HG03196 (cell line): ENCODE measurements at regions not wholly inside any gene's neighbourhood (a gene's known extent, or its start where the extent isn't known, plus 50 kb on each side); places are given as distances from the start of the nearest gene placed in this dataset.
"Not testable (repeated sequence)": the region's sequence is repeated elsewhere in the genome, so short reads cannot be mapped to it uniquely, and the experiment has no call there.

Experiments used
- ATAC-seq: cut with Tn5 transposase; IDR thresholded peaks from one replicate; pipeline ENCODE4 v1.9.1; 2021; ENCODE audit not compliant: unreplicated experiment

DNA sequence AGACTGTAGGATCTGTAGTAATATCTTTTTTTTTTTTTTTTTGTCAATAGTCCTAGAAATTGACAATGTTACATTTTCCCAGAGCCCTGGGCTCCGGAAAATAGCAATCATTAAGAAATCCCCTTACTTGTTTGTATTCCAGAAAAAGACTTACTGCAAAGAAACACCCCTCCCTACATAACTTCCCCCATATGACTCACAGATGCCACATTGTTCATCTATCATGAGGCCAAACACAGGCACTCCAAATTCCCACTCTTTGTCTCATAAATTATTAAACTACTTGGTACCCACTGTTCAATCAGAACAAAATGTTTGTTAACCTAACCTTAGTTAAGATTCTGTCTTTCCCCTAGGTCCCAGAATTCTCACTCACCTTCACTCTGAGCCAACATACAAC, 53.5 kb downstream of the TEX51 start:
- no peak for ATAC-seq

DNA sequence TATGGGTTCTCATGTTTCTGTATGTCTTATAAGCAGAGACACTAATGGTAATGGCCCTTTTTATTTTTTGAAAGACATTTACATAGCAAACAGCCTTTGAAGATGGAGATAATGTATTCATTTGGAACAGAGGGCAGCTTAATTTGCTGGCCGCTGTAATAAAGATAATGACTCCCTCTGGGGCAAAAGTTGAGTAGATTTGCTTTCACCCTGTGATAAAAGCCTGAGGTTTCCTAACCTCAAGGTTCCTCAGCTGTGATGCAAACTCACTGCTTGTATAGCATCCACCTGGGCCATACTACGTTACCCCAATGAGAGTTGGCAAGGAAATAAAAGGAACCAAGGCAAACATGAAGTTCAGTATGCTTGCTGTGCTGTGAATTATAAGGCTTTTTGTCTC, 54.8 kb downstream of the TEX51 start:
- no peak for ATAC-seq

DNA sequence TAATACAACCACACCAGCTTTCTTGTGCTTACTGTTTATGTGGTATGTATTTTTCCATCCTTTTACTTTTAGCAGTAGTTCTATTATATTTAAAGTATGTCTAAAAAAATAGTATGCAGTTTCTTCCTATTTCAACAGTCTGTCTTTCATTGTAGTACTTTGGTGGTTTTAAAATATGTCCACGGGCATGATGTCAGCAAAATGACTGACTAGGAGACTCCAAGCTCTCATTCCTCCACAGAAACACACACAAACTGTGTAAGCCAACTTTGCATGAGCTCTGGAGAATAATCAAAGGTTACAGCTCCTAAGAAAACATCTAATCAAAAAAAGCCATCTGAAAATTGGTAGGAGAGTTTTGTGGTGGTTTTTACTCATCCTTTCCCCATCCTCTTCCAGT, 56.1 kb downstream of the TEX51 start:
- no peak for ATAC-seq

DNA sequence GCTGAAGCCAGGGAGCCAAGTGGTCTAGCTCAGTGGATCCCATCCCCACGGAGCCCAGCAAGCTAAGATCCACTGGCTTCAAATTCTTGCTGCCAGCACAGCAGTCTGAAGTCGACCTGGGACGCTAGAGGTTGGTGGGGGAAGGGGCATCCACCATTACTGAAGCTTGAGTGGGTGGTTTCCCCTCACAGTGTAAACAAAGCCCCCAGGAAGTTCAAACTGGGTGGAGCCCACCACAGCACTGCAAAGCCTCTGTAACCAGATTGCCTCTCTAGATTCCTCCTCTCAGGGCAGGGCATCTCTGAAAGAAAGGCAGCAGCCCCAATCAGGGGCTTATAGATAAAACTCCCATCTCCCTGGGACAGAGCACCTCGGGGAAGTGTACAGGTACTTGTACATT, 58.1 kb downstream of the TEX51 start:
- not testable (repeated sequence) for ATAC-seq

DNA sequence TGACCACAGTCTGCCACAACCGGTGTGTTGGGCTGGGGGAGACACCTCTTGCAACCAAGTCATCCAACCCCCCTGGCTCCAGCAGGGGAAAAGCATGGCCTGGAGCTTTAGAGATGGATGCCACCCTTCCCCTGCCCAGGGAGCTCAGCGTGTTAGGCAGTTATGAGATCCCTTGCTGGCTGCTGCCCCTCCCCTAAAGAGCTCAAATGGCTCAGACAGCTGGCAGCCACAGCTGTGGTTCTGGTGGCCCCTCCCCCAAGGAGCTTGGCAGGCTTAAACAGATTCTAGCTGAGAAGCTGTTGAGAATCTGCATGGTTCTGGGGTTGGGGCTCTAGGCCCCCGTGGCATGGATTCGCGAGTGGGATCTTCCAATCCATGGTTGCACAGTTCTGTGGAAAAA, 64.7 kb downstream of the TEX51 start:
- no peak for ATAC-seq

DNA sequence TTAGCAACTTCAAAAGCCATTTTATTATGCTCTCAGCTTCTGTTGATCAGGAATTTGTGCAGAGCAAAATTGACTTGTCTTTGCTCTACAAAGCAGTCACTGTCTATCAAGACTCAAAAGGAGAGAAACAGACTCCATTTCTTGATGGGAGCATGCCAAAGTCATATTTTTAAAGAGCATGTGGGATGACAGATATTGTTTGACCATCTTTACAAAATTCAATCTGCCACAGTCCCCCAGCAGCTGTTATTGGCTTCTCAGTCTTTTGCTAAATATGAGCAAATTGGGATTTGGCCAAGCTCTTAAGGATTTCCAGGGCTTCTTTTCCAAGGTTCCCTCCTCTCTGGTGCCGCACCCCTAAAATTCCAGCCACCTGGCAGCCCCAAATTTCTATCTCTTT, 67.9 kb downstream of the TEX51 start:
- ATAC-seq = no peak

DNA sequence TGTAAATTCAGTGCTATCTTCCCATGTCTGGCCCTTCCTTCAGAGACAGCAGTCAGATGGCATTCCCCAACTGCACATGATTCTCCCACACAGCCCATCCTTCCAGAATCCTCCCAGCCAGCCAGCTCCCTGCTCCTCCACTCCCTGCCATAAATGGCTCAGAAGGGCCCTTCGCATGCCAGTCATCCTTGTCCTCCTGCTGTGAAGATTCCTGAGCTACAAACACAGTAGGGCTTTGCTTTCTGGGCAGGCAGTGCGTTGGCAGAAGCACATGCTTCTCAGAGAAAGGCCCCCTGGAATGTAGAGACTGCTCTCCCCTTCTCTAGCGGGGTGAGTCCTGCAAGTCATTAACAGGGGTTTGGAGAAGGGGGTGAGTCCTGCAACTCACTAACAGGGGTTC, 71.9 kb downstream of the TEX51 start:
- no peak for ATAC-seq

DNA sequence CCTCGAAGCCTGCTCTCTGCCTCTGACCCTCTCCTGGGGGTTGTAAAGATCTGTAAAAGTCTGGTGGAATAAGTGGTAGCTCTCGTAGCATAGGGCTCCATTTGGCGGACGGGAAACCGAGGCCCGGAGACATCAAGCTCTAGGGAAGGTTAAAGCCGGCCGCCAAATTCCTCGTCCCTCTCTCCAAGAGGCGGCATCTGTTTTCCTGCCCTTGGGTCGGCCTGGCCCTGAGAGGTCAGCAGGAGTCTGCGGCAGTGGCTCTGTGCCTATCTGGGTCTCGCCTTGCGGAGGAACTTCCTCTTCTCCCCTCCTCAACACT, 72.4 kb downstream of the TEX51 start:
- no peak for ATAC-seq

DNA sequence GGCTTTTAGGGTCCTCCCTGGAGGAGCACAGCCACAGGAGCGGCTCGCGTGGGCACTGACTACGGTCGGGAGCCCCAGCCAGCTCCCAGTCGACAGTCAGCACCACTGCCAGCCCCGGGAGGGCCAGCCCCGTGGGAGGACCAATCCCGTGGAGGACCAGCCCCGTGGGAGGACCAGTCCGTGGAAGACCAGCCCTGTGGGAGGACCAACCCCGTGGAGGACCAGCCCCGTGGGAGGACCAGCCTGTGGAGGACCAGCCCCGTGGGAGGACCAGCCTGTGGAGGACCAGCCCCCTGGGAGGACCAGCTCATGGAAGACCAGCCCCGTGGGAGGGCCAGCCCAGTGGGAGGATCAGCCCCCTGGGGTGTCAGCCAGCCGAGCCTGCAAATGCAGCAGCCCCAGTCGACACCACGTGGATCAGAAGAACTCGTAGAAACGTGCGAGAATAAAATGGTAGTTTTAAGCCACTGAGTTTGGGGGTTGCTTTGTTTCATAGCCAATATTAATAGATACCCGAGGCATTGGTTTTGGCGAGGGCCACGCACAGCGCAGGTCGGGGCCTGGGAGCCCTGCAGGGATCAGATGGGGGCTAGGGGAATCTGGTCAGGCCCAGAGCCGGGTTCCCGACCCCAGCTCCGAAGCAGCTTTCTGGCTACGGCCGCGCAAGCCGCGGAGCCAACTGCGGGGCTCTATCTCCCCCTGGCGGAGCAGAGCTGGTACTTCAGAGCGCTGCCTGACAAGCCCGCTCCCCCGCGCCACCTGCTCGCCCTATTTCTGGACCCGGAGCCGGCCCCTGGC, 73.0 kb downstream of the TEX51 start:
- peak; percentile 92 for ATAC-seq

DNA sequence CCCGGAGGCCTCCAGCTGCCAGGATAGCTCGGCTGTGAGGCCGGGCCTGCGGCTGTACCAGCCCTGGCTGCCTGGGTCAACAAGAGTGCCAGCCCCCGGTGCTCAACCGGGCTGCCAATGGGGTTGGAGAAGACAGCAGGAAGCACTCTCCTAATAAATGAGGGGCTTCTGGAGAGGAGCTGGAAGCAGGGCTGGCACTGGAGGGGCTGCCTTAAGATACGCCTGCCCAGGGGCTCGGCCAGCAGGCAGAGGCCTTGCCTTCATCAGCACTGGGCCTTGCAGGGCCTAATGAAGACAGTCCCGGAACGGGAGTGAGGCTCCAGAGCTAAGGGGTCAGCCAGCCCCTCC, 73.6 kb downstream of the TEX51 start:
- ATAC-seq = no peak

DNA sequence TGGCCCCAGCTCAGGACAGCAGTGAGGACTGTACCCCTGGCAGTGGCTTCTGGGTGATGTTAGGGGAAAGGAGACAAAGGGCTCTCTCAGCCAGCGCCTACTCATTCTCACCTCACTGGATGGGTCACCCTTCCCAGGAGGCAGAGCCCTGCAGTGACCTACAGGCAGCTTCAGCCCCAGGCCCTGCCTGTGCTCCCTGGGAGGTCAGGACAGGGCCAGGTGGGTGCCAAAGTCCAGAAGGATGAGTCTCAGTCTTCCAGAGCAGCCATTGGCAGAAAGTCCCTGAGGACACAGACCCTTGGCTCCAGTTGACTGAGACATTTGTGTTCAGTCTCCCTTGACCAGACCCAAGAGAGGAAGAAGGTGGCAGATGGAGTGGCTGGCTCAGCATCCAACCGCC, 75.1 kb downstream of the TEX51 start:
- ATAC-seq = no peak

DNA sequence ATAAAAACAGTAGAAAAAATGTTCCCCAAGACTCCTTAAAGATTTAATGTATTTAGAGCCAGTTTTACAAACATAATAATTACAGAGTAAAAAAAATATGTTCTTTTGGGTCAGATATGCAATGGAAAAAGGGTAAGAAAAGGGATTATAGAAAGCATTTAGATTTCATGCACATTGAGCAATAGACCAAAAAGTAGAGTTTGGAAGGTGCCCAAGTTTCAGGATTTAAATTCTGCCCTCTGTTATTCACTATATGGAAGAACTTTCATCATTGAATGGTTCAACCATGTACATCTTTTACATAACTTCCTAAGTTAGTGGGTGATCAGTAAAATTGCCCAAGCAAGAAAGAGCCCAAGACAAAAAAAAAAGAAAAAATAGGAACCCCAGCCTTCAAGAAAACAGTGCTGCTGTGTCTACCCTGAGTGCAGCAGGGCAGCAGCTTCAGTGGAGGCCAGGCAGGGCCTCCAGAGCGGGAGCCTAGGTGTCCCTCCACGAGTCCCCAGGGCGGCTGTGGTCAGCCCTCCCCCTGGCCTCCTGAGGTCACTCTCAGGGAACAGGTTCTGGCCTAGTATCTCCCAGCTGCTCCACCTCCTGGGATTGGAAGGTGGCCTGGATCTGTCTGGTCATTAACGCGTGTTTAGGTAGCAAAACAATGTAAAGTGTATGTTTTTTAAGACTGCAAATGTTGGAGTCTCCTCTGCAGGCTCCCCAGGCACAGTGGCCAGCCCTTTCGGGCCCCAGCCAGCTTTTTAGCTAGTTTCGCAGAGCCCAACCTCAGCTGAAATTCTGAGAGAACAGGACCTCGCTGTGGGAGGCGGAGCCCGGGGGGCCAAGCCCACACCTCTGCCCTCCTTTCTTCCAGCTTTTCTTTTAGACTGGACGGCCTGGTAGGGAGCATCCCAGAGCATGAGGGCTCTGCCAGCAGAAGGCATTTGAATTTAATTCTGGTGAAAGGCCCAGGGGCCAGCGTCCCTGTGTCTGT, 77.3 kb downstream of the TEX51 start:
- no peak for ATAC-seq

DNA sequence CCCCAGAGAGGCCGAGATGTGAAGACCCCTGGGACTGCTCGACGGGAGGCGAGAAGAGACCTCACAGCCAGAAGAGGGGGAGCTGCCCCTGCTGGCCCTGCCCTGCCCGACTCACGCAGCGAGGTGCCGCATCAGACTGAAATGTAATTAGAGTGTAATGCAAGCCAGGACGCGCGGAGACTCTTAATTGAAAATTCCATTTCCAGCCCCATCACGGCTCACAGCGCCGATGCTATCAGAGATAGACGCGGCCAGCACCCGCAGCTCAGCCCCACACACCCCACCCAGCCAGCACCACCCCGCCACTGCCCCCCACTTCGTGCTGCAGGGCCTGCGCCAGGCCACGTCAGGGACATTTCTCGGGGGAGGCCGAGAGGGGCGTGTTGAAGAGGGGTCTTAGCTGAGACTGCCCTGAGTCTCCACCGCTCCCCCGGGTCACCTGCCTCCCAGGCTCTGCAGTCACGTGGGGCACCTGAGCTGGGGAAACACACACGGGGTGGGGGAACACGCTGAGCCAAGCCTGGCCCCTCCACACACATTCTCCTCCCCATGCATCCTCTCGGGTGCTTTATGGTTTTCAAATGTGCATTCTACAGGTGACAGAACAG, 78.1 kb downstream of the TEX51 start:
- ATAC-seq = no peak

DNA sequence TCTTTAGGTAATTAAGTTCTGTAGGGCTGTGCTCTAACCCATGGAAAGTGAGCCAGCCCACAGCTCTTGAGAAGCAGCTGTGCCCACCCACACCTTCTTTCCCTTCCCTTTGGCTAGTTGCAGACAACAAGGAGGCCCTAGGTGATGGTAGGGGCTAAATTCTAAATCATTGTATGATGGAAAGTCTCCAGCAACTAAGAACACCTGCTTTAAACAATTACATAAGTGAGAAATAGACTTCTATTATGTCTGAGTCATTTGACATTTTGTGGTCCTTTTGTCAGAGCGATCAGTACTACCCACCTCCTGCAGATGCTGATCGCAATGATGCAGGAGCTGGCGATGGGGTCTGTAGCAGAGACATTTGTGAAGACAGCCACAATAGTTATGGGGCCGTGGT, 79.6 kb downstream of the TEX51 start:
- no peak for ATAC-seq

DNA sequence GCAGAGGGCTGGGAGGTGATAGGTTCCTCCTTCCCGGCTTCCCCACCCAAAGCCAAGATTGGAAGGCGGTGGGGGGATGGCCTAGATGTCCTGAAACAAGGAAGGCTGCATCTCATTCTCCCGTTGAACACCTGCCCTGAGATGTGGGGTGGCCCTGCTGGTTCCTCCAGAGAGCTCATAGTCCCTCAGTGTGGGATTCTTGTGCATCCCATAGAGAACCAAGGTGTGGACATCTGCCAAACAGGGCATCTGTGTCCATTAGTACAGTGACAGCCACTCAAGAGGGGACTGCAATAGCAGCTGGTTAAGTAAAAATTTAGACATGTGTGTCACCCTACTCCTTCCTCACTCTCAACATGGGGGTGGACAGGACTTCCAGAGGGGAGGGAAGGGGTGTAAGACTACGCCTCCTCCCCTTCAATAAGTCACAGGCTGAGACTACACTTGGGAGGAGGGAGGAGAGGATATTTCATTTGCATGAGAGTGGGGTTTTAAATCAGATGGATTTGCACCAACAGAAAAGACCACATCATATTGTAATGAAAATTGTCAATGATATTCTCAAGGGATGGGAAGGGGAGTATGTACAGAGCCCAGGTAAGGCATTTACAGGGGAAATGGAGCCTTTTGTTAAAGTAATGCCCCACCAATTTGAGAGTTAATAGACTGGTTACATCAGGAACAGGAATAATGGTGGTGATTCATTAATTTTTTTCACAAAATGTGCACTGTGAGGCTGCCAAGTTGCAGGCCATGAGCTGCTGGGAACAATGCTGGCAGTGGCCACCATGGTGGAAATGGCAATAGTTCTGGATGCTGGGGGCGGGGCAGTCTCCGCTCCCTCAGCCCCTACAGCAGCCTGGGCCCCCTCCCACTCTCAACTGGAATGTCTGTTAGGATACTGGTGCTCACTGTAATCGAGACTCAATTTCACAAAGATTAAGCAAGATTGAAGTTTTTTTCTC, 80.6 kb downstream of the TEX51 start:
- ATAC-seq = no peak

DNA sequence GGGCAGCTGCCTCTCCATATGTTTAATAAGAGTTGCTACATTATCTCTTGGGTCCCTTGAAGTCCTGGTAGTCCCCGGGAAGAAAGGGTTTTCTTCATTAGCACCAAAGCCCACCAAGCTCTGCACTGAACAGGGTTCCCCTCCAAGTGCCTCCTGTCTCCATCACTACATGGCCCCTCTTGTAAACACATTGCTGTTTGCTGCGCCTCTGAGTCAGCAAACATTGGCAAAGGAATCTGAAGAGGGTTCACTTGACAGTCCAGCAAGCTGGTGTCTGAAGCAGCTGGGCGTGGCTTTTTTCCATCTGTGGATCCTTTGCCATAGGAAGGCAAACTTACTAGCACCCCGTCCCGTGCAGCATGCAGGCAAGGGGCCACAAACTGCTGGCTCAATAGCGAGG, 82.8 kb downstream of the TEX51 start:
- ATAC-seq = no peak

DNA sequence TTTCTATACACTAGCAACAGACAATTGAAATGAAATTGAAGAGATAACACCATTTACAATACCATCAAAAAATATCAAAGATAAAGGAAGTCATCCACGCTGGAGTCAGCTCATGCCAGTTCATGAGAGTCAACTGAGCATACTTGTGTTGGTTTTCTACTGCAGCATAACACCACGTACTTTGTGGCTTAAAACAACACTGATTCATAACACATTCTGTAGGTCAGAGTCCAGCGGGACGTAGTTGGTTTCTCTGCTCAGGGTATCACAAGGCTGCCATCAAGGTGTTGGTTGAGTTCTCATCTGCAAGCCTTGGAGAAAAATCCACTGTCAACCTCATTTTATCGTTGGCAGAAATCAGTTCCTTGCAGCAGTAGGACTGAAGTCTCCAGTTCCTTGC, 84.2 kb downstream of the TEX51 start:
- ATAC-seq = no peak

DNA sequence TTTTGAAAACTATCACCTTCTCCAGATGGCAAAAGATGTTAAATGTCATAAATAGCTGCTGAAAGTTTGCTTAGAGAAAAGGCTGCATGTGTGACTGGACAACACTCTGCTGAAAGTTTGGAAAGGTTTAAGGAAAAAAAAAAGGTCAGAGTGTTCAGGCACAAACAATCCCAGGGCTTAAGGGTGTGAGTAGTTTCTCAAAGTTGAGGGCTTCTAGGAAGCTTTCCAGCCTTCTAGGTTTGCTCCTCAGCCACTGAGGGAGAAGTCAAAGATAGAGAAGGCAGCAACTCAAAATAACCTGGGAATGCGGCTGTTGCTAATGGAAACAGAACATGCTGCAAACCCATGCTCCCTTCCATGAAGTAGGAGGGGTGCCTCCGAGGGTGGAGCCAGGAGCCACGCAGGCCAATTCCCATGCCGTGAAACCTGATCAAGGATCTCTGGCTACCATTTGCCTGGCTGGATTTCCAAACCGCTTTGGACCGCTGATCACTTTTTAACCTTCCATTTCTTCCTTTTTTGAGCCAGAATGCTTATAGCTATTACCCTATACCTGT, 88.0 kb downstream of the TEX51 start:
- ATAC-seq = no peak

DNA sequence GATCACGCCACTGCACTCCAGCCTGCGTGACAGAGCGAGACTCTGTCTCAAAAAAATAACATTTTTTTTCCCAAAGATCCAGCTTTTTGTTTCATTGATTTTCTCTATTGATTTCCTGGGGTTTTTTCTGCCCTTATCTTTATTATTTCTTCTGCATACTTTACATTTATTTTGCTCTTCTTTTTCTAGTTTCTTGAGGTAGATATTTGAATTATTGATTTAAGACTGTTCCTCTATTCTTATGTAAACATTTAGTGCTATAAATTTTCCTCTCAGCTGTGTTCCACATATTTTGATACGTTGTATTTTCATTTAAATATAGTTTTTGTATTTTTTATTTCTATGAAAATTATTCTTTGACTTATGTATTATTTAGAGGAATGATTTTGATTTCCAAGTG, 89.8 kb downstream of the TEX51 start:
- ATAC-seq = no peak

DNA sequence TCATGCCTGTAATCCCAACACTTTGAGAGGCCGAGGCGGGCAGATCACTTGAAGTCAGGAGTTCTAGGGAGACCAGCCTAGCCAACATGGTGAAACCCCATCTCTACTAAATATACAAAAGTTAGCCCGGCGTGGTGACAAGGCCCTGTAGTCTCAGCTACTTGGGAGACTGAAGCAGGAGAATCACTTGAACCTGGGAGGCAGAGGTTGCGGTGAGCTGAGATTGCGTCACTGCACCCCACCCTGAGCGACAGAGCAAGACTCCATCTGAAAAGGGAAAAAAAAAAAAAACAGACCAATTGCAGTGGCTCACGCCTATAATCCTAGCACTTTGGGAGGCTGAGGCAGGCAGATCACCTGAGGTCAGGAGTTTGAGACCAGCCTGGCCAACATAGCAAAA, 90.4 kb downstream of the TEX51 start:
- ATAC-seq = not testable (repeated sequence)

DNA sequence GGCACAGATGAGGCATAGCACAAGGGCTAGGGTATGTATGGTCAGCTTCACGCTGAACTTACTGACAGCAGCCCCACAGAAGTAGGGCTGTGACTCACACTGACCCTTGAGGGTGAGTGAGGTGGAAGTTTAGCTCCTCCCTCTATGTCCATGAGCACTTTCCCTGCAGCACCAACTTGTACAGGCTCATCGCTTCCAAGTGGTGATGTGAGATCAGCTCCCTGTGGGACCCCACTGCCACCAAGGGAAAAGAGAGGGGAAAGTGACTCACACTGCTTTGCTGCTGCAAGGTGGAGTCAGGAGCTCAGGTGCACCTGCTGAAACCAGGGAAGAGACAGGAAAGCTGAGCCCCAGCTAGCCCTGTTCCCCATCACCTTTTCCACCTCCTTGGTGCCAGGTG, 91.5 kb downstream of the TEX51 start:
- ATAC-seq = no peak
